HG03108 (cell line): ENCODE measurements at regions not wholly inside any gene's neighbourhood (a gene's known extent, or its start where the extent isn't known, plus 50 kb on each side); places are given as distances from the start of the nearest gene placed in this dataset.
"Not testable (repeated sequence)": the region's sequence is repeated elsewhere in the genome, so short reads cannot be mapped to it uniquely, and the experiment has no call there.

Experiments
- ATAC-seq: cut with Tn5 transposase; IDR thresholded peaks from one replicate; pipeline ENCODE4 v1.9.1; 2021; ENCODE audit warnings: moderate library complexity; ENCODE audit not compliant: unreplicated experiment

DNA sequence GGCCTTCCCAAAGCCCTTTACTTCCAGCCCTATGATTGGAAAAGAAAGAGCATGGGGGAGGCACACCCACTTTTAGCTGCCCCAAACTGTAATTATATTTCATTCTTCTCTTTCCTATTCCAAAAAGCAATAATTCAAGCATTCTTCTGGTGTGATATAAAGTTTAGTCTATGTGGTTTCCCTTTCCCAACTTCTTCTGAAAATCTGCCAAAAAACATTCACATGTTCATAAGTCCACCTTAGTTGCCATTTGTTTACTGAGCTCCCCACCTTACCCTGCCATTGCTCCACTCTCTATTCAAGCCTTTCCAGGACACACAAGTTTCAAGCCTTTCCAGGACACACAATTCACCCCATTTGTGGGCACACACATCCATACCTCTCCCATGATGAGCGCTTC lies 111.6 kb upstream of the BMAL1 start:
- ATAC-seq, result no peak

DNA sequence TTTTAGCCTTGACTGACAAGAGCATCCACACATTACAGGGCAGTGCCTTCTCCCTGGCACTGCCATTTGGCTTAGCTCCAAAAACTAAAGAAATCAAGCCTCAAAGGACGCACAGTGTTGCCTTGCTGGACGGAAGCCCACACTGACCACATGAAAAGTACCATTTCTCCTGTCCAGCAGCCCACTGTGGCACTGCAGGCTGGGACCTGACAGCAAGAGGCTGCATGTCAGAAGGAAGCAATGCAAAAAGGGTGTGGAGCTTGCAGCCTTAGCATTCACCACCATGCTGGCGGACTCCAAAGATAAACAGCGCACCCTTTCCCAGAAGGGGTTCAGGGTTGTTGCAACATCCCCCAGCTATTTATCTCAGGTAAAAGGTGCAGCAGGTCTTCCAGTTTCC lies 109.3 kb upstream of the BMAL1 start:
- no peak for ATAC-seq

DNA sequence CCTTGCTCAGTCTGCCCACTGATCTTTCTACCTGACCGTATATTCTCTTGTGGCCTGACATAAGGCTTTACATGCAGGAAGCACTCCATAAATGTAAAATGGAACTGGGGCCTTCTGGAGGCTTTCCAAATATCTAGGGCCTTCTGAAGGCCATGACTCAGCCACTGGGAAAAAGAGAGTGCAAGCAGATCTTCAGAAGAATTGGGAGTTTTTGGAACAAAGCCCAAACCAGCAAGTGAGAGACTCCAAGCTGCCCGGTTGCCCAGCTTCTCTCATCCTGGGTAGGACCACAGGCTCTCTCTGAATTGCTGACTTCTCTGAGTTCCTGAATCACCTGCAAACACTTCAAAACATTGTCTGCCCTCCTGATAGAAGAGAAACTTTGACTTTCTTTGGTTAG lies 107.9 kb upstream of the BMAL1 start:
- no peak for ATAC-seq

DNA sequence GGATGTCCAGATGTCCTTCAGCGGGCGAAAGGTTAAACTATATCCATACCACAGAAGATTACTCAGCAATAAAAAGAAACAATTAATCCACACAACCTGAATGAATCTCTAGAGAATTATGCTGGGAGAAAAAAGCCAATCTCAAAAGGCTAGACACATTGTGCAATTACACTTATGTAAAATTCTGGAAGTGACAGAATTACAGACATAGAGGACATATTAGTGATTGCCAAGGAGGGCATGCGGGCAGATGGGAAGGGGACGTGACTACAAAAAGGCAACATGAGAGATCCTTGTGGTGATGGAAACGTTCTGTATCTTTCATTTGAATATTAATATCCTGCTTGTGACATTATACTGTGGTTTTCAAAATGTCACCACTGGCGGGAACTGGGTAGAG lies 103.5 kb upstream of the BMAL1 start:
- ATAC-seq, result no peak

DNA sequence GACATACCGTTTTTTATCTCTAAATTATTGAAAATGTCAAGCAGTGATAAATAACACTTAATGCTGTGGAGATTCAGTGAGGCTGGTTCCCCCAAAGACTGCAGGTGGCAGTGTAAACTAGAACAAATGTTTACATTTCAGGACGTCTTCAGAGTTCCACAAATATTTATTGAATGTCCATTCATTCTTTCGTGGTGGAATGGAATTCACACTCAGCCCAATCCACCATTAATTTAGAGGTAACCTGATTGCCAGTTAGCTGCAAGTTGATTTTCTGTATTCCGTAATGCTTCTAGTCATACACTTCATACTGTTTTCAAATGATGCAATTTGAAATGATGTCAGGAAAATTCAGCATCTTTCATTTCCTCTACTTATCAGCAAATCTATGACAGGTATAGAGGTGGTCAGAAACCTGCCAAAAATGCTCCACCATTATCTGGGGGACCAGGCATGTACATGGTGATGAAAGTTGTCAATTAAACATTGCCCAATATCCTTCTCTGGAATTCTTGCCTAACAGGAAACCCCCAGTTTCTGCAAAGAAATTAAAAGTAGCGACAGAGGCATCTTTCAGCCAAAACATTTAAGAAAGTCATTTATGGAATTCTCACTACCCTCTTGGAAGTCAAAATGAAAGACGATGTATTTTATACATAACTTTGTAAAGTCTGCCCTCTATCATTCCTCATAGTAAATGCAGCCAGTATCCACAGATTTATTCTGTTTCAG lies 94.3 kb upstream of the BMAL1 start:
- ATAC-seq, result no peak

DNA sequence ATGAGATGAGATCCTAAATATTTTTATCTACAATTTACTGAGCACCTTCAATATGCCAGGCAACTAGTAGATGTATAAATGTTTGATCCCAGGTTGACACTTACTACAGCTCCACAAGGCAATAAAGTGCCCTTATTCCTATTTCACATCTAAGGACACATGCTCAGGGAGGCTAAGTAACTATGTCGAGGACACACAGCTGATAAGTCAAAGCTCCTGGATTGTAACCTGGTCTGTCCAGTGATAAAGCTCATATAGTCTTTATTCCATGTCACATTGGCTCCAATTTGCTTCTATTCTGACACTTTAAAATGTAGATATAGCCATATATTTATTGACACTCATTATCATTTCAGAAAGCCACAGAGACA lies 93.8 kb upstream of the BMAL1 start:
- no peak for ATAC-seq

DNA sequence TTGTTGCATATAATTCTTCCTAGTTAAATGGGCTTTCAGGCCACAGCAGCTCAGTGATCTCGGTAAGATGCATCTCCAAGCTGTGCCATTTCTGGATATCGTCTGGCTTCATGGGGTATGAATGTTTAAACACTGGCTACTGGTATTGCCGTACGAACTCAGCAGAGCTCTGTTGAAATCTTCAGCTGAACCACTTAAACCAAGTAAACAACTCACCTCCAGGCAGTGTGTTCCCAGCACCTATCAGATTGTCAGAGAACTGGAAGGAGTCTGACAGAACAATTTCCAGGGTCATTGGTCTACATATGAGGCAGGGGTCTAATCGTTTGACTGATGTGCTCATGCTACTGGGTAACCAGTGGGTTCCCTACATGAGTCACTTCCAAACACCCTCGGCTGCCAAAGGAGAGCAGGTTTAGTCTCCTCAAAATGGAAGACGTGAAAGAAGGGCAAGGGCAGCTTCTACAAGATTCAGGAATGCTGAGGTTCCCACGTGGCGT lies 93.2 kb upstream of the BMAL1 start:
- no peak for ATAC-seq

DNA sequence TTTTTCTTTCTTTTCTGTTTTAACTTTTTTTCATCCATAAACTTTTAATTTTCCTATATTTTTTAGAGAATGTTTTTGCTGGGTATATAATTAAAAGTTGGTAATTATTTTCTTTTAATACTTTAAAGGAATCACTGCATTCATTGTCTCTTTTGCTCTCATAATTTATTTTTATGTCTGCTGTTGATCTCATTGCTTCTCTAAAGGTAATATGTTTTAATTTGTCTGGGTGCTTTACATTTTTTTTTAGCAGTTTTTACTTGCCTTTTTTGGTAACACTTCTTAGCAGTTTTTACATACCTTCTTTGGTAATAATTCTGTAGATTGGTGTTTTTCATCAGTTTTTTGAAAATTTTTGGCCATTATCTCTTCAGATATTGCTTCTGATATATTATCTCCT lies 89.4 kb upstream of the BMAL1 start:
- no peak for ATAC-seq

DNA sequence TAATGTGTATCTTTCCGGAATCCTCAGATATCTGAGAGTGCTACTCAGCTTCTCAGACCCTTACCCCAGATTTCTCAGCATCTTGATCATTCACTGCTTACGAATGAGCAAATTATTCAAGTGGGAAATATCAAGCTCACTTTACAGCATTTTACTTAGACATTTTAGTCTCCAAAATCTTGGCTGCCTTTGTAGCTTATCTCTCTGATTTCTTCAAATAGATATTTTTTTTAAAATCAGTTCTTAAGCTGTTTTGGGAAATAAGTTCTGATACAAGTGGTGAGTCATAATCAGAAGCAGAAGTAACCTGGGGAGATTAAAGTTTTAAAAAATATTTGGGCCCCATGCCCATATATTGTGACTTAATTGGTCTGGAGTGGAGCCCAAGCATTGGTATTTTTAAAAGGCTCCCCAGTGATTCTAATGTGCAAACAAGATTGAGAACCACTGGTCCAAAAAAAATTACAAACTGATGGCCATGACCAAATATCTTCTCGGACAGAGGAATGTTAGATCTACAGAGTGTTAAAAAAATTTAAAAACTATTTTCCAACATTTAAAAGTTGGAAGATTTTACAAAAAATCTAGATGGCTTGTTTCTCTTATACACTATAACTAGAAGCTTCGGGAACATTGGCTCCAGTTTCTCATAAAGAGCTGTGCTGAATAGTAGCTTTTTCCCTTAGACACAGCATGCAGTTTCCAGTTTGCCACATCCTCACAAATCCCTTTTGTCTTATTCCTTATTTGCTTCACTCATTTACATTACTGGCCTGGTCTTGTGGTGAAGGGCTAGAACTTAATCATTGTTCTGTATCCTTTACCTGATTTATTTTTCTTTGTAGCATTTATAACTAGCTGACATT lies 87.8 kb upstream of the BMAL1 start:
- no peak for ATAC-seq

DNA sequence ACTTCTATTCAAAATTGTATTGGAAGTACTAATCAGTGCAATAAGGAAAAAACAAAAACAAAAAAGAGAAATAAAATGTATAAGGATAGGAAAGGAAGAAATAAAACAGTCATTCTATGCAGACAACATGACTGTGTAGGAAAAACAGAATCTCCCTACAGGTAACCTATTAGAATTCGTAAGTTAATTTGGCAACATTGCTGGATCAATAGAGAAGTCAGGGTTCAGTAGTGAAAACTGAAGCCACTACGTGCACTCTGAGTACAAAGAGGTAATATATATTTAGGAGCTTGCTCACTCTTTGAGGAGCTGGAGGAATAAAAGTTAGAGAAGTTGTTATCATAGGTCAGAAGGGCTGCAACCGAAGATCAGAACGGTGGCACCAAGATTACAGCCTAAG lies 84.0 kb upstream of the BMAL1 start:
- no peak for ATAC-seq

DNA sequence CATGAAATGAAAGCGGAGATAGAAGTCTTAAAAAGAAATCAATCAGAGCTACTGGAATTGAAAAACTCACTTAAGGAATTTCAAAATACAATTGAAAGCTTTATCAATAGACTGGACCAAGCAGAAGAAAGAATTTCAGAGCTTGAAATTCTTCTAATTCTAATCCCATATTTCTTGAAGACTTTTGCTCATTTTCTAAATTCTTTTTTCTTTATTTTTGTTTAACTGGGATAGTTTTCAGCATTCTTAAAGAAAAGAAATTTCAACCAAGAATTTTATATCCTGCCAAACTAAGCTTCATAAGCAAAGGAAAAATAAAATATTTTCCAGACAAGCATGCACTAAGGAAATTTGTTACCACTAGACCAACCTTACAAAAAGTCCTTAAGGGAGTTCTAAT lies 80.2 kb upstream of the BMAL1 start:
- ATAC-seq, result not testable (repeated sequence)

DNA sequence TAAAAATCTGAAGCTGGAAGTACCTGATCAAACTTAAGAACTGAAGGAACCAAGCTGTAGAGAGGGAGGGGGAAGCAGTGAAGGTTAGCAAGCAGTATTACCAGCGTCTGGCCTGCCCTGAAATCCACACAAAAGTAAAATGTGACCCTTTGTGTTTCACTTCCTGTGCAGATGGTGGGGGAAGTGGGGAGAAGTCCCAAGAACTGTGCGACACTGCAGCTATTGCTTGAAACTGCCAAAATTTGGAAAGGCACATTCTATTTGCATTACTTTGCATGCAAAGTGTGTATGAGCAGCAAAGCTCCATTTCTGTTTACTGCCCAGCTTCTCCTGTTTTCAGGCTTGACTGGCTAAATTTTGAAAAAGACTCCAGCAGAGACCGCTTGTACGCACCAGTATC lies 72.1 kb upstream of the BMAL1 start:
- peak; percentile 68 for ATAC-seq

DNA sequence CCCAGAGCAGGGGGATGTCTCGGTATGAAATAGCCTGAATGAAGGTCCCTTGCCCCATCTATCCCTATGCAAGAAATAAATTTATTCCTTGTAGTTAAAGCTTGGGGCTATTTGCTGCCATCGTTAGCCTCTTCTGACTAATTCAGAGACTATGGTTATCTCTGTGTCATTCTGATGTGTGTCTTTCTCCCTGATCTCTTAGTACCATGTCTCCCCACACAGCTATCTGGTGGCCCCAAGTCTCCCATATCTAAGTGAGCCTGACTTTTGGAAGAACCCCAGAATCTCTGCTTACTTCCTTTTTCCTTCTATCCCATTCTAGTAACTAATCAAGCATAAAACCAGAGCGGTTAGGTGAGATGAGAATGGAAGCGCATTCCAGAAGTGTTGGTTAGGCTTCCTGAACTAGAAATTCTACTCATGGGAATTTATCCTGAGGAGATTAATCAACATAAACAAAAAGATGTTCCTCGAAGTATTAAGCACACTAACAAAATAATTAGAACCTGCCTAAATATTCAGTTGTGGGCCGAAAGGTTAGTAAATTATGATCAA lies 71.4 kb upstream of the BMAL1 start:
- ATAC-seq, result no peak

DNA sequence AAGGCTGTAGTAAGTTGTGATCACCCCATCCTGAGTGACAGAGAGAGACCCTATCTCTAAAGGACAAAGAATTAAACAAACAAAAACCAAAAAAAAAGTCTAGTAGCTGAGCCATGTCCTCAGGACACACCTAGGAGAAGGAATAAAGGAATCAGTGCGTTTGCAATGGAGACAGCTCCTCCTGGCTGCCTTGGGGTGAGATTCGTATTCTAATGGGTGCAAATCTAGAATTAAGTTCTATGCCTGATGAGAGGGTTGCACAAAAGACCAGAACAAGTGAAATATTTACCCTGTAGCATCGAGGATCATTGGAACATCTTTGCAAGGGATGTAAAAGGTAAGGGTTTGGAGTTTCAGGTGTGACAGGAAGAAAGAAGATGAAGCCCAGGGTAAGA lies 70.3 kb upstream of the BMAL1 start:
- ATAC-seq, result no peak

DNA sequence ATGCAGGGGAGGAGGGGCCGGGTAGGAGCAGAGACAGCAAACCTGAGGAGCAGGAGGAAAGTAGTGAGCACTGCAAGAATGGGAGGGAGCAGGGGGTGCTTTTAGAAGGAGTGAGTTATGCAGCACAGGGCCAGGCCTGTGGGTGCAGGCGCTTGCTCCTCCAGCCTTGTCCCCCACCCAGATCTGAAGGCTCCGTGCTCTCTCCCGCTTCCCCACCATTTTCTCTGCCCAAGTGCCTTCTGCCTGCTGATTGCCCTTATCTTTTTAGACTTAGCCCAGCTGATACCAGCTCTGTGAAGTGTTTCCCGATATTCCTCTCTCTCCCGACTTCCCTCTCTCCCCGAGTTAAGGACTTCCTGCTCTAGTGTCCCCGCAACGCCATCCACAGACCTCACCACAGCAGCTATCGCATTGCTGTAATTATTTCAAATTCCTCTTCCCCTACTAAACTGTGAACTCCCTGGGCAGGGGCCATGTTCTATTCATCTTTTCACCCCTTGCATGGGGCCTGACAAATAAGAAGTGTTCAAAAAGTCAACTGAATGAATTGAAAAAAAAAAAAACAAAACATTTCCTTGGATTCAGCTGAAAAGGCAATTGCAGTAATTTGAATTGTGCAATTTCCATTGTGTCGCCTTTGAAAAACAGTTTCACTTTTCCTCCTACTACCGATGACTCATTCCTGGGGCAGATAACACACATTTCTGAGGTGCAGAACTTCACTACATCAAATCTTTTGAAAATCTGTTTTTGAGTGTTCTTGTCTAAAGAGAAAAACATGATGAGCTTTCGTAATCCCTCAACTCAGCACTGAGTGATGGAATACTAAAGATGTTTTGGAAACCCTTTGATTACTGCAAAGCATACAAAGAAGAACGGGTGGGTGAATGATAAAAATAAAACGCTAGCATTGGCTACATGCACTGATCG lies 69.7 kb upstream of the BMAL1 start:
- no peak for ATAC-seq

DNA sequence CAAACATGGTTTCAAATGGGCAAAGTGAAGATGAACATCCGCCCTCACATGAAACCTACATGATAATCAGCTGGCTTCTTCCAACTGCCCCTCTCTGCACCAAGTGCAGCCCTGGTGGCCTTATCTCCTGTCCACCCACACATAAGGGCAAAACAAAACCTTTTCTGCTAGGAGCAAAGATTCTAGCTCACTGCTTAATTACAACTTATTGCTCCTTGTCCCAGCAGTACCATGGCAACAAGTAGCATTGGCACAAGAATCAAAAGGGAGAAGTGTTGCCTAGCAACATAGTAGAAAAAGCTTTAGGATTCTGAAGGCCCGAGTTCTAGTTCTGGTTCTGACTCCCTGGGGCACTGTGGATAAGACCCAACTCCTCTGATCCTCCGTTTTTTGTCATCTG lies 68.7 kb upstream of the BMAL1 start:
- ATAC-seq, result no peak

DNA sequence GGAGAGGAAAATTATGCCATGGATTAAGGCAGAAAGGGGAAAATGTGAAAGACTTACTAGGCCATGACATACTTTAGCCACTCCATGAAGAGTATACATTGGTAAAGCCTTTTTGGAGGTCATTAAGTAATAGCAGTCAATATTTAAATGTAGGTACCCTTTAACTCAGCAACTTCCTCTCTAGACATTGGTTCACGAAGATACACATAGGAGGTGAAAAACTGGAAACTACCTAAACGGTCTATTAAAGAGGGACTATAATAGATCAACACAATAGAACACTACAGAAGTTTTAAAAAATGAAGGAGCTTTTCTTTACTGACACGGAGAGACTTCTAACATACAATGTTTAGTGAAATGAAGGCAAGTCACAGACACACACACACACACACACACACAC lies 68.2 kb upstream of the BMAL1 start:
- no peak for ATAC-seq

DNA sequence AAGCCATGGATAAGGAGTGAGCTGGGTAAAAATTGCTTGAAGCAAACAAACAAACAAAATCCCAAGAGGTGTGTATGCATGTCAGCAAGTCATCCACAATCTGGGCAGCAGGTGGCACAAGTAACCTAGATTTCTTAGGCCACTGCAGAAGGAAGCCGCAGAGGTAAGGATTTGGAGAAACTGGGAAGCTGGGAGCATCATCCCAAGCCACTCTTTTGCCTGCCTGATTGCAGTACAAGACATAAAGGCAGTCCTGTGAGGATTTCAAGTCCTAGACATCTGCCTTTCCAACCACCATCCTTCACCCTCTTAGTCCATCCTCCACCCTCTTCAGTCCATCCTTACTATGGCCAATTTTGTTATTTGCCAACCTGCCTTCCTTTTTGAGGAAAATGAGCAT lies 67.2 kb upstream of the BMAL1 start:
- ATAC-seq, result no peak

DNA sequence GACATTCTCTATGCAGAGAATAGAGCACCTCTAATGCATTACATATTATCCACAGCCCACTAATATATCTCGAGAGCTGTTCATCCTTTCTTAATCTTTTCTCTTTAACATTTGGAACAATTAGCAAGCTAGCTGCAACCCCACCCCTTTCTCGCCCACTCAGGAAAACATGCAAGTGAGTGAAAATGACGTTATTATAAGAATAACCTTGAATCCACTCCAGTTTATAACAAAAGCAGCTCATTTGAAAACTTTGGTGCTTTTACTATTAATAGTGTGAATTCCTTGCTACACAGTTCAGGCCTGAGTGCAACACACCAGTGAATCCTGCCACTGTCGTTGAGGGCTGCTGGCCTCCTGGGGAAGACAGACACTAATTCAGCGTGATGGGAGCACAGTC lies 63.3 kb upstream of the BMAL1 start:
- ATAC-seq, result no peak

DNA sequence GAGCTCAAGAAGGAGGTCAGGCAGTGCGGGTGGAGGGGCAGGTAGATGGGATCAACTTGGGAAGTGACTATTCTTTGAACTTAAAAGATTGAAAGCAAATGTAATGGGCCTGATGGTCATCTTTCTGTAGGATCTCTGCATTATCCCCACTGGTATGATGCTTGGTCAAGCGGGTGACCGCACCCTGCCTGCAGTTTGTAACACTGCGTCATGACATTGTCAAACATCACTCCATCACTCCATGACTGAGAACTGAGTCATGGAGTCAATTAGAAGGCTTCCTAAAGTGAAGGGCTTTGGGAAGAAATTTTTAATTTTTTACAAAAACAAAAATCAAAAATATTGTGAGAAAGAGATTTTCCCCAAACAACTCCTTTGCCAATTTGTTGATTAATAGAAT lies 62.4 kb upstream of the BMAL1 start:
- ATAC-seq, result no peak
